ENCODE measurements at regions not wholly inside any gene's neighbourhood (a gene's known extent, or its start where the extent isn't known, plus 50 kb on each side); places are given as distances from the start of the nearest gene placed in this dataset.

DNA sequence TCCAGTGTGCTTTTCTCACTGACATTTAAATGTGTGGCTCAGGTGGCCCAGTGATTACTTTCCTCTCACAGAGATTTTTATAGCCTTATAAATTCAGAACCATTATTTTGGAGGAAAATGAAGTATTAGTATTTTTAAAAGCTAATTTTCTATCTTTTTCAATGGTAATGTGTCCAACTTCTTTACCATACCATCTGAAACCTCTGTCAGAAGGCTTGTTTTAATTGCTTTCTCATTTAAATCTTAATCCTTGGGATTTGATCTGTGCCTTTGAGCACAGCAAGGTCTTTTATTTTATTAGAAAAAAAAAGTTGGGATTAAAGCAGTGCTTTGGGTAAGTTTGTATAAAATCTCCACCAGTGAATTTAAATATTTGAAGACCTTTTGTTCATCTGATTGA lies 452.3 kb upstream of the RAG2 start:
- no peak for DNase-seq (ENCODE audit: low read depth)

GRCh38 chr11:37040921-37041320 lies 442.9 kb upstream of the RAG2 start:
- DNase-seq (ENCODE audit: low read depth), result no peak

DNA sequence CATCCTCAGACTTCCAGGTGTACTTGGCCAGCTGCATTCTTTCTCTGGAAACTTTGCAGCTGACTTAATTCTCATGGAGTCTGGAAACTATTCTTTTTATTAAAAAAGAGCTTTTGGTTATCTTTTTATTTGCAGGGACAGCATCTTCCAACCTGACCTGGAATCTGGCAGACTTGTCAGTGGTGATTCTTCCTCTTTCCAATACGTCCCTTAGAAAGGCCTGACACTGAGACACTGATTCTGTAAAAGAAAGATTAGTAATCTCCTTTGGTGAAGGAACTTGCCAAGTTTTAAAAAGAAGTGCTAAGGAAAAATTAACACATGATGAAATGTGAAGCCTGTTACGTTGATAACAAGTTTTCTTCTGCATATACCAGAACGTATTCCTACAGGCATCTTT lies 440.9 kb upstream of the RAG2 start:
- no peak for DNase-seq (ENCODE audit: low read depth)

GRCh38 chr11:37026741-37027140 lies 428.7 kb upstream of the RAG2 start:
- no peak for DNase-seq (ENCODE audit: low read depth)

- no peak for DNase-seq (ENCODE audit: low read depth)
Observed at GRCh38 chr11:37026326-37026725, 428.3 kb upstream of the RAG2 start.

GRCh38 chr11:37006563-37006962 lies 408.5 kb upstream of the RAG2 start:
- DNase-seq (ENCODE audit: low read depth), result no peak

DNA sequence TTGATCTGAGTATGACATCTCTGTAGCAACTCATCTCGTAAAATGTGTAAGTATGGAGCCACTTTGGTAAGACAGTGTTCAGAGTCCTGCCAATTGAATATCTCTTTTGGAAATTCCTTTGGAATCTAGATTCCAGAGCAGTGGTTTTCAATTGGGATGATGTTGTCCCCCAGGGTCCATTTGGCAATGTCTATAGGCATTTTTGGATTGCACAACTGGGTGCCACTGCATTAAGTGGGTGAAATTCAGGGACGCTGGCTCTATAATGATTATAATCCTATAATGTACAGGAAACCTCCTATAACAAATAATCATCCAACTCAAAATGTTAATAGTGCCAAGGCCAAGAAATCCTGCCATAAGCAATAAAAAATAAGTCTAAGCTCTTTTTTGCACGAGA lies 404.8 kb upstream of the RAG2 start:
- DNase-seq (ENCODE audit: low read depth), result no peak

DNA sequence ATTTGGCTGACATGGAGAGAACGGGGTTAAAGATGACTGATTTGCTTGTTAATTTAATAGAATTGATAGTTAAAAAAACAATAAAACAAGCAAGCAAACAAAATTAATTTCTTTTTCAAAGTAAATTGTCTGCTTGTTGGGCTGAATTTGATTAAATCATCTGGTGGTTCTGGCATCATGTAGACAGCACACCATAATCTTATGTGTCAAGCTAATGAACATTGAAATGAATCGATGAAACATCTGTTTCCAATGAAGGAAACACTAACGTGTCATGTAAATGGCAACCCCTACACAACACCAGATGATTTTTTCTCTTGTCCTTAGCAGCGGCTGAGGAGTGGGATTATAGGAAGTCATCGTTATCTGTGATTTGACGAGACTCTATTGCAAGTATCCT lies 399.6 kb upstream of the RAG2 start:
- DNase-seq (ENCODE audit: low read depth), result no peak

- DNase-seq (ENCODE audit: low read depth), result no peak
Observed at GRCh38 chr11:36996795-36997194, 398.8 kb upstream of the RAG2 start.

- no peak for DNase-seq (ENCODE audit: low read depth)
Observed at GRCh38 chr11:36994208-36994607, 396.2 kb upstream of the RAG2 start.

GRCh38 chr11:36988556-36988955 lies 390.5 kb upstream of the RAG2 start:
- no peak for DNase-seq (ENCODE audit: low read depth)

GRCh38 chr11:36985562-36985961 lies 387.5 kb upstream of the RAG2 start:
- no peak for DNase-seq (ENCODE audit: low read depth)

GRCh38 chr11:36976741-36977140 lies 378.7 kb upstream of the RAG2 start:
- DNase-seq (ENCODE audit: low read depth), result no peak

GRCh38 chr11:36974771-36975170 lies 376.7 kb upstream of the RAG2 start:
- no peak for DNase-seq (ENCODE audit: low read depth)

DNA sequence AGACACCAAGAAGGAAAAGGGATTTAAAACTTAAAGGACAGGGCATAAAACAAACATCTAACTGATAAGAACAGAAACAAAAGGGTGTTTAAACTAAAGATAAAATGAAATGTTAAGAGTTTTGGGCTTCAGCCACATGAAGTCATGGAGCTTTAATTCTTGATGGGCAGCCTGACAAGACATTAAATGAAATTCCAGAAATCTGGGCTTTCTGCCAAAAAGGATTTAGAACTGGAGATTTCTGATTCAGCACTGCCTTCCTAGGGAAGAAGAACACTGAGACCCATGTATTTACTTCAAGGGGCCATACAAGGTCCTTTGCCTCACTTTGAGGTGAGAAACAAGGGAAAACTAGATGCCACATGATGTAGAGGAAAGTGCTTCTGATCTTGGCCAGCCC lies 355.9 kb upstream of the RAG2 start:
- no peak for DNase-seq (ENCODE audit: low read depth)

GRCh38 chr11:36948460-36949127 lies 350.6 kb upstream of the RAG2 start:
- DNase-seq (ENCODE audit: low read depth), result no peak

DNA sequence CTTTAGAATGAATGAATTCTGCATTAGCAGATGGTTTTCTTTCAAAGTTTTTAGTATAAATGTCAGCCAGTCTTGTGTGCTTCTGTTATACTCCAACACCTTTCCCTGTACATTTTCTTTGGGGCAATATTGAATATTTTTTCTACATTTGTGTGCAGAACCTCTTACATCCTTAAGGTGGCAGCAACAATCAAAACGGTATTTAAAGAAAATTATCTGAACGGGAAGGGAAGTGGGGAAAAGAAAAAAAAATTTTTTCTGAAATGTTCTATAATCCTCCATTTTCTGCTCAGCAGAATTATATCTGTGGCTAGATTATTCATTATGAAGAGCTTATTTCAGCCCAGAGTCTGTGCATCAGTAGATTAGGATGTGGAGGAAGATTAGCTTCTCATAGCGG lies 347.3 kb upstream of the RAG2 start:
- no peak for DNase-seq (ENCODE audit: low read depth)

GRCh38 chr11:36933481-36933880 lies 335.4 kb upstream of the RAG2 start:
- no peak for DNase-seq (ENCODE audit: low read depth)

DNA sequence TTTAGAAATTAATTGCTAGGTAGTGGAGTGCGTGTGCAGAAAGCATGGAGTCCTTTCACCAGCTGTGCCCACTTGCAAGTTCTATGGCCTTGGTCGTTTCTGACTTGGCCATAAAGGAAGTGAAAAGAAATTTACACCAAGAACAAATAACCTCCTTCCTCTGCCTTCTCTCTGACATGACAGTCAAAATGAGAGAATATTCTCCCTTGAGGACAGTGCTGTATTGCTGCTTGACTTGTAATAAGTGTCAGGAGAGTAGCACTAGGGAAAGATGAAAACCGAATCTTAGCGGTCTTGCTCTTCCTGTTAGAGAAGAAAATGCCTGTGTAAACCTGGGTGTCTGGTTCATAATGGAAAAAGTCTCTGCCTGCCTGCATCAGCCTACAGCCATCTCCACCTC lies 333.1 kb upstream of the RAG2 start:
- no peak for DNase-seq (ENCODE audit: low read depth)

DNA sequence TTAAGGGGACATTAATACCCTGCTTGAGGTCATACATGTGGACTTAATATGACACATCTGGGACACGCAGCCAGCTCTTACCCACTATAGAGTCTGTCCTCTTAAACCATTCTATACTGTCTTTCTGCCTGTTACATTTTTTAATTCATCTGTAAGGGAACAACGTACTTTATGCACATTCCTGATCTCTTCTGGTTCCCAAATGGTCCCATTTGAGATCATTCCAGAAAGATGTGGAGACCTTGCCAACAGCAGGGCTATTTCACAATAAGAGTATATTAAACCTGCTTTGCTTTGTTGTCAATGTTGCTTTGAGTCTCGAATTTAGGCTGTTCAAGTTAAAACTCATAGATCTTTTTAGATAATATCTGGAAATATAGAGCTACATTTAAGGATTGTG lies 332.2 kb upstream of the RAG2 start:
- no peak for DNase-seq (ENCODE audit: low read depth)

DNA sequence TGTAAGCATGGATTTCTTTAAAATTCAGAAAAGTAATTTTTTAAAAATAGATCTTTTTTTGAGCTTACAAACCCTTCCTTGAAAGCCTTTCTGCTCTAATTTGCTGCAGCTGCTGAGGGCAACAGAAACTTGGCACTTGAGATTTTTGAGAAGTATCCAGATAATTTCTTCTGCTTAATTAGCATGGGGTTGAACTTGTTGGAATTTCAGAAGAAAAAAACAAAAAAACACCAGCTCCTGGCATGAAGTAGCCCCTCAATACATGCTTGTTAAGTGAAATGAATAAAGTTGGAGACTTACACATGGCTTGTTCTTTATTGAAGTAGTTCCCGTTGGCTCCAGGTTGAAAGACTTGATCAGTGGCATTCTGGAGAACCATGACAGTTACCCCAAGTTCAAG lies 331.4 kb upstream of the RAG2 start:
- DNase-seq (ENCODE audit: low read depth), result no peak

DNA sequence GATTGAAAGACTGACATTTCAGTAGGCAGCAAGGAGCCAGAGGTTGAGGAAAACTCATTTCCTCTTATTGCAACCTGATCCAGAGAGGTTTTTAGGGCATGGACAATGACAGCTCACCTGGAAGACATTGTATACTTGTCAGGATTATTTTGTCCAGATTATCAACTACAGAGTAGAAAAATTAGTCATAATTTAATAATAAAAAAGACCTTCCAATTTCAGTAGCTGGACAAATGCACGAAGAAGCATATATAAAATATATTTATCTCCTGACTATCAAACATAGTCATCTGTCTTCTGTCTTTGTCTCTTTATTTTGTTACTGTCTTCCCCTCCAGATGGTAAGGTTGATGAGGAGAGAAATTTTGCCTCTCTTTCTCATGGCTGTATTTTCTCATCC lies 330.6 kb upstream of the RAG2 start:
- no peak for DNase-seq (ENCODE audit: low read depth)

DNA sequence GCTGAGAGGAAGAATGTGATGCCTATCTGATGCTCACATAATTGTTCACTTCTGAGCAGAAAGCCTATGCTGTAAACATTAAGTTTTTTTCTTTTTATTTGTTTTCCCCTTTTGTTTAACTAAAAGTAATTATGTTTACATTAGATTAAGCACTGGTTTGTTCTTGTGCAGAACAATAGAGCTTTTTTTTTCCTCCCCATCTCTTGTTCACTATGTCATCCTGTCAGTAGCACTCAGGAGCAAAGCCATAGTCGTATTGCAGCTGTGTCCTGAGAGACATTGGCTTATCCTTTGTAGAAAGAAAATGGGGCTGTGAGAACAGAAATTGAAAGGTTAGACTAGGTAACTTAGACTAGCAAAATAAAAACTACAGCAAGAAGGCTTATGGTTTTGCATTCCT lies 301.8 kb upstream of the RAG2 start:
- no peak for DNase-seq (ENCODE audit: low read depth)

DNA sequence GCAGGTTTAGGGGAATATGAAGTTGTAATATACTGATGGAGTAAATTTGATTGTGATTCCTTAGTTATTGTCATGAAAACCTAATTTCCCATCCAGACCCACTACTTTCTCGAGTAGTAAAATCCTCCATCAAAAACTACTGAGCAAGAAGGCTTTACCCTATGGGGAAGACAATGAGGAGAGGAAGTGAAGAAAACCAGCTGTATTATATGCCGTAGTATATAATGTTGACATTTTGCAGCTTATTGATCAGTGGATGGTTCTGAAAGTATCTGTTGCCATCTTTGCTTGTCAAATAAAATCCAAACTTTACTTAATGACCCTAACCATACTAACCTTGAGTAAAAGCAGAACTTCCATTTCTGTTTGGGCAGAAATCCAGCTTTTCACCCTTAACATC lies 292.8 kb upstream of the RAG2 start:
- no peak for DNase-seq (ENCODE audit: low read depth)
